WTC11 (cell line): ENCODE measurements at regions not wholly inside any gene's neighbourhood (a gene's known extent, or its start where the extent isn't known, plus 50 kb on each side); places are given as distances from the start of the nearest gene placed in this dataset.

Experiments used
- ATAC-seq: fragments of 200-7000 bp; cut with Tn5 transposase; 2 replicates; pipeline ENCODE4 v1.10.0; 2021; ENCODE audit warnings: mild to moderate bottlenecking, moderate library complexity
- CTCF ChIA-PET: fragments of 300-600 bp; sonication (Branson Sonifier 250); formaldehyde crosslinking; loops from one replicate; lab custom pipeline; 2021; ENCODE audit warnings: antibody characterized with exemption; lab: Charles Lee
- POLR2A ChIA-PET: fragments of 350-600 bp; sonication (Branson Sonifier 250); formaldehyde crosslinking; loops from one replicate; lab custom pipeline; 2021; ENCODE audit warnings: antibody characterized with exemption; lab: Charles Lee
- DNase-seq: peaks from one replicate; pipeline ENCODE4 v3.0.0; 2021; ENCODE audit warnings: low spot score
- H3K27ac Mint-ChIP-seq: 2 replicates; pipeline ENCODE4 v1.8.0; 2021; ENCODE audit warnings: mixed read lengths
- H3K27me3 Mint-ChIP-seq: 2 replicates; pipeline ENCODE4 v1.8.0; 2021; ENCODE audit warnings: low read depth, mild to moderate bottlenecking, moderate library complexity, mixed read lengths
- H3K36me3 Mint-ChIP-seq: 2 replicates; pipeline ENCODE4 v1.8.0; 2021; ENCODE audit warnings: mixed read lengths
- H3K4me1 Mint-ChIP-seq: 2 replicates; pipeline ENCODE4 v1.8.0; 2022; ENCODE audit warnings: mixed read lengths
- H3K4me3 Mint-ChIP-seq: 2 replicates; pipeline ENCODE4 v1.8.0; 2021; ENCODE audit warnings: mild to moderate bottlenecking, moderate library complexity, mixed read lengths
- H3K9me3 Mint-ChIP-seq: 2 replicates; pipeline ENCODE4 v1.8.0; 2021; ENCODE audit warnings: mixed read lengths
- CBFB ChIP-seq: sonication (generic); formaldehyde crosslinking; IDR thresholded peaks from 2 replicates; pipeline ENCODE4 v1.8.1; 2022; ENCODE audit warnings: mild to moderate bottlenecking, low read depth, missing genetic modification reagents
- ESRRA ChIP-seq: sonication (generic); formaldehyde crosslinking; IDR thresholded peaks from 2 replicates; pipeline ENCODE4 v1.8.1; 2022; ENCODE audit warnings: mild to moderate bottlenecking, missing genetic modification reagents, borderline replicate concordance
- FOXJ3 ChIP-seq: sonication (generic); formaldehyde crosslinking; IDR thresholded peaks from 2 replicates; pipeline ENCODE4 v1.9.0; 2021; ENCODE audit warnings: missing genetic modification reagents, mild to moderate bottlenecking, borderline replicate concordance
- NFATC4 ChIP-seq: fragments of 250-450 bp; sonication (Bioruptor Pico); IDR thresholded peaks from 2 replicates; pipeline ENCODE4 v1.9.0; 2021; ENCODE audit warnings: mild to moderate bottlenecking
- NFYB ChIP-seq: sonication (generic); formaldehyde crosslinking; conservative IDR thresholded peaks from 2 replicates; pipeline ENCODE4 v1.8.0; 2022; ENCODE audit warnings: low read depth, missing genetic modification reagents
- NR1H2 ChIP-seq: sonication (generic); formaldehyde crosslinking; IDR thresholded peaks from 2 replicates; pipeline ENCODE4 v1.9.0; 2021; ENCODE audit warnings: mild to moderate bottlenecking, moderate library complexity, missing genetic modification reagents
- SMAD4 ChIP-seq: sonication (generic); formaldehyde crosslinking; IDR thresholded peaks from 2 replicates; pipeline ENCODE4 v1.8.0; 2022; ENCODE audit warnings: mild to moderate bottlenecking, missing genetic modification reagents
- TP53 ChIP-seq: sonication (generic); formaldehyde crosslinking; IDR thresholded peaks from 2 replicates; pipeline ENCODE4 v1.8.1; 2023; ENCODE audit warnings: mild to moderate bottlenecking, missing genetic modification reagents
- ZNF416 ChIP-seq: fragments of 250-450 bp; sonication (Bioruptor Pico); IDR thresholded peaks from 2 replicates; pipeline ENCODE4 v1.9.0; 2021; ENCODE audit warnings: mild to moderate bottlenecking, inconsistent platforms
- ZNF671 ChIP-seq: fragments of 250-450 bp; sonication (Bioruptor Pico); IDR thresholded peaks from 2 replicates; pipeline ENCODE4 v1.8.0; 2021; ENCODE audit warnings: mild to moderate bottlenecking
- TF ChIP-seq, protein P1 (sequence below): fragments of 250-450 bp; sonication (Bioruptor Pico); IDR thresholded peaks from 2 replicates; pipeline ENCODE4 v1.9.0; 2021; ENCODE audit warnings: moderate library complexity, mild to moderate bottlenecking, inconsistent platforms, borderline replicate concordance
- TF ChIP-seq, protein P2 (sequence below): sonication (generic); formaldehyde crosslinking; IDR thresholded peaks from 2 replicates; pipeline ENCODE4 v1.8.0; 2022; ENCODE audit warnings: mild to moderate bottlenecking, missing genetic modification reagents
- TF ChIP-seq, protein P3 (sequence below): fragments of 250-450 bp; sonication (Bioruptor Pico); IDR thresholded peaks from 2 replicates; pipeline ENCODE4 v1.9.0; 2021; ENCODE audit warnings: mild to moderate bottlenecking
- TF ChIP-seq, protein P4 (sequence below): sonication (generic); formaldehyde crosslinking; IDR thresholded peaks from 2 replicates; pipeline ENCODE4 v1.8.0; 2023; ENCODE audit warnings: mild to moderate bottlenecking, missing genetic modification reagents
- TF ChIP-seq, protein P5 (sequence below): sonication (generic); formaldehyde crosslinking; IDR thresholded peaks from 2 replicates; pipeline ENCODE4 v1.8.1; 2022; ENCODE audit warnings: low read depth, mild to moderate bottlenecking, moderate library complexity, missing genetic modification reagents, borderline replicate concordance
- TF ChIP-seq, protein P6 (sequence below): sonication (generic); formaldehyde crosslinking; conservative IDR thresholded peaks from 2 replicates; pipeline ENCODE4 v1.8.1; 2023; ENCODE audit warnings: mild to moderate bottlenecking, low read depth, missing genetic modification reagents, moderate library complexity
- TF ChIP-seq, protein P7 (sequence below): sonication (generic); formaldehyde crosslinking; IDR thresholded peaks from 2 replicates; pipeline ENCODE4 v1.8.0; 2022; ENCODE audit warnings: mild to moderate bottlenecking, missing genetic modification reagents

DNA sequence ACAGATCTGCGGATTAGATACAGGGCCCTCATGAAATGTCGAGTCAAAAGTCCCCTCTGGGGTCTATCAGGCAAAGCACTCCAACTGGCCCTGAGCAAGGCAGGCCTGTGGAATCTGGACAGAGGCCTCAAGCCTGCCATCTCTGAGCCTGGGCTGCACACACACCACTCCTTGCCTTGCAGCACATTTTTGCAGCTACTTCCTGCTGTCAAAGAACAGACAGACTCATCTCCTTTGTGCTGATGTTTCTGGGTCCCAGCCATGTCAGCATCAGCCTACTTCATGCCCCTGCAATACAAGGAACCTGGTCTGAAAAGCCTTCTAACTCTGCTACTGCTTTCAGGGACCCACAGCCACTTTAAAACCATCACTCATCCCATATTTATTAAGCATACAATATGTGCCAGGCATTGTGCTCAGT, 60.6 kb upstream of the IL12A start:
- ChIA-PET CTCF (no interaction called here), POLR2A (no interaction called here)
- DNase-seq (no peak), ATAC-seq (no peak)
- Mint-ChIP-seq H3K4me1 (peaks cover 4% of the 10 kb centered on the region), H3K27ac (no peak overlapping the region), H3K9me3 (peaks cover 18% of the 10 kb centered on the region), H3K4me3 (no peak overlapping the region), H3K36me3 (peaks cover 4% of the 10 kb centered on the region)
- TF ChIP-seq, protein P1, sequence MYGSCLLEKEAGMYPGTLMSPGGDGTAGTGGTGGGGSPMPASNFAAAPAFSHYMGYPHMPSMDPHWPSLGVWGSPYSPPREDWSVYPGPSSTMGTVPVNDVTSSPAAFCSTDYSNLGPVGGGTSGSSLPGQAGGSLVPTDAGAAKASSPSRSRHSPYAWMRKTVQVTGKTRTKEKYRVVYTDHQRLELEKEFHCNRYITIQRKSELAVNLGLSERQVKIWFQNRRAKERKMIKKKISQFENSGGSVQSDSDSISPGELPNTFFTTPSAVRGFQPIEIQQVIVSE (CRISPR knock-in tag) = no peak
- TF ChIP-seq SMAD4 (CRISPR knock-in tag) = no peak
- TF ChIP-seq, all 79 proteins: peak for 0
- H3K27me3 Mint-ChIP-seq = no peaks in the 10 kb centered on the region

DNA sequence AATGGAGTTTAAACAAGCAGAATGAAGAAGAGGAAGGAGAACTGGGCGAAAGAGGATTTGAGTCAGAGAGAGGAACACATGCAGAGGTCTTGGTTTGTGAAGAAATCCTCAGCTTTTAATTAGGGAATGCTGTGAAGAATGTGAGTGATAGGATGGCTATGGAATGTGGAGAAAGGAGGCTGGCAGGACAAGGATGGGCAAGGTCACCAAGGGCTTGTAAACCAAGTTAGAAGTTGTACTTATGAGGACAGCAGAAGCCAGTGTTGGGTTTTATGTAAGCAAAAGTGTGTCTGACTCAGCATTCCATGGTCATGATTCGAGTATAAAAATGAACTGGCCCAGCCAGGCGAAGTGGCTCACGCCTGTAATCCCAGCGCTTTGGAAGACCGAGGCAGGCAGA, 60.0 kb upstream of the IL12A start:
- H3K9me3 Mint-ChIP-seq = peaks cover 24% of the 10 kb centered on the region
- H3K4me1 Mint-ChIP-seq = peaks cover 4% of the 10 kb centered on the region
- TF ChIP-seq FOXJ3 (CRISPR knock-in tag) (no peak), NFYB (CRISPR knock-in tag) (no peak), ZNF416 (CRISPR knock-in tag) (no peak)
- TF ChIP-seq, protein P2, sequence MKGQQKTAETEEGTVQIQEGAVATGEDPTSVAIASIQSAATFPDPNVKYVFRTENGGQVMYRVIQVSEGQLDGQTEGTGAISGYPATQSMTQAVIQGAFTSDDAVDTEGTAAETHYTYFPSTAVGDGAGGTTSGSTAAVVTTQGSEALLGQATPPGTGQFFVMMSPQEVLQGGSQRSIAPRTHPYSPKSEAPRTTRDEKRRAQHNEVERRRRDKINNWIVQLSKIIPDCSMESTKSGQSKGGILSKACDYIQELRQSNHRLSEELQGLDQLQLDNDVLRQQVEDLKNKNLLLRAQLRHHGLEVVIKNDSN (CRISPR knock-in tag) = no peak
- DNase-seq = no peak
- no peak overlapping the region for H3K27ac Mint-ChIP-seq
- CTCF ChIA-PET = interaction anchor here (0.7 to 1.9 kb wide), 7 partner anchors 54 to 424 kb away, joined by 3 to 11 read pairs (median 5); partner anchors contain the start of gene IL12A
- no peak overlapping the region for H3K4me3 Mint-ChIP-seq
- no peak for ATAC-seq
- POLR2A ChIA-PET = no interaction called here
- peaks cover 10% of the 10 kb centered on the region for H3K36me3 Mint-ChIP-seq
- no peaks in the 10 kb centered on the region for H3K27me3 Mint-ChIP-seq

DNA sequence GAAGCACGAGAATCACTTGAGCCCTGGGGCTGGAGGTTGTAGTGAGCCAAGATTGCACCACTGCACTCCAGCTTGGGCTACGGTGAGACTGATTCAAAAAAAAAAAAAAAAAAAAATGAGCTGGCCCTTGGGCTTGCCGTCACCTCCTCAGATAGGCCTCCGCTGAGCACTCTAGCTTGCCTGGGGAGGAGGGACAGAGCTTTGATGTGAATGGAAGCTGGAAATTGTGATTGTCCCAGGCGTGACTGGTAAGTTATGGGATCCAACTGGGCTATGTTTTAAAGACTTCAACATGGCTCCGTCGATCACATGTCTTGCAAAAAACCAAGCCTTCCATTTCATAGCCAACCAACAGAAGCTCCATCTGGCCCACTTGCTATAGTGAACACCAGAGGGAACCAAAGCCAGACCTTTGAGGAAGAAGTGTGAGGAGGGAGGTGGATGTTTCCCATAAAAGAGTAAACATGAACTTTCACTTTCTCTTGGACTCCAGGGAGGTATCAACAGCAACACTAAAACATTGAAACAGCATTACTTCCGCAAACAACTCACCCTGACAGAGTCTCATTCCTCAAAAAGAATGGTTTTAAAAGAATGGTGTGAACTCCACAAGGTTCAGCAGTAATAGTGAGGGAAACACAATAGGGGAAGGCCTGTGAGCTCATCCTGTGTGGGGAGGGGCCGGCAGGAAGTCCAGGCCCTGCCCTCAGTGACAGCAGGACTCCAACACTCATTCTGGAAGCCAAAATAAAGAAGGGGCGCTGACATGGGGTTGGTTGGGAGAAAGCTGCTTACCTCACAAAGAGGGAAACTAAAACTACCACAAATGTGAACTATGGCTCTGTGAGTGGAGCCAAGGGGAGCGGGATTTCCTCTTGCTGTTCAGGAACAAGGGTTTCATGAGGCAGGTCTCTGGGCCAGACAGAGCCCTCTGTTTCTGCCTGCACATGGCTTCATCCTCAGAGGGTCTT, 59.2 kb upstream of the IL12A start:
- Mint-ChIP-seq H3K4me3 (no peak overlapping the region), H3K9me3 (peaks cover 32% of the 10 kb centered on the region), H3K27me3 (peaks cover under 1% of the 10 kb centered on the region; the same call in 1 of the 2 replicates), H3K36me3 (peaks cover 18% of the 10 kb centered on the region), H3K27ac (no peak overlapping the region), H3K4me1 (peaks cover 4% of the 10 kb centered on the region)
- ChIA-PET POLR2A (no interaction called here), CTCF (interaction anchor here (0.7 to 1.9 kb wide), 8 partner anchors 53 to 425 kb away, joined by 3 to 11 read pairs (median 4); partner anchors contain the start of gene IL12A)
- TF ChIP-seq, protein P3, sequence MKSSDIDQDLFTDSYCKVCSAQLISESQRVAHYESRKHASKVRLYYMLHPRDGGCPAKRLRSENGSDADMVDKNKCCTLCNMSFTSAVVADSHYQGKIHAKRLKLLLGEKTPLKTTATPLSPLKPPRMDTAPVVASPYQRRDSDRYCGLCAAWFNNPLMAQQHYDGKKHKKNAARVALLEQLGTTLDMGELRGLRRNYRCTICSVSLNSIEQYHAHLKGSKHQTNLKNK (CRISPR knock-in tag) = no peak
- TF ChIP-seq ESRRA = no peak
- TF ChIP-seq, protein P4, sequence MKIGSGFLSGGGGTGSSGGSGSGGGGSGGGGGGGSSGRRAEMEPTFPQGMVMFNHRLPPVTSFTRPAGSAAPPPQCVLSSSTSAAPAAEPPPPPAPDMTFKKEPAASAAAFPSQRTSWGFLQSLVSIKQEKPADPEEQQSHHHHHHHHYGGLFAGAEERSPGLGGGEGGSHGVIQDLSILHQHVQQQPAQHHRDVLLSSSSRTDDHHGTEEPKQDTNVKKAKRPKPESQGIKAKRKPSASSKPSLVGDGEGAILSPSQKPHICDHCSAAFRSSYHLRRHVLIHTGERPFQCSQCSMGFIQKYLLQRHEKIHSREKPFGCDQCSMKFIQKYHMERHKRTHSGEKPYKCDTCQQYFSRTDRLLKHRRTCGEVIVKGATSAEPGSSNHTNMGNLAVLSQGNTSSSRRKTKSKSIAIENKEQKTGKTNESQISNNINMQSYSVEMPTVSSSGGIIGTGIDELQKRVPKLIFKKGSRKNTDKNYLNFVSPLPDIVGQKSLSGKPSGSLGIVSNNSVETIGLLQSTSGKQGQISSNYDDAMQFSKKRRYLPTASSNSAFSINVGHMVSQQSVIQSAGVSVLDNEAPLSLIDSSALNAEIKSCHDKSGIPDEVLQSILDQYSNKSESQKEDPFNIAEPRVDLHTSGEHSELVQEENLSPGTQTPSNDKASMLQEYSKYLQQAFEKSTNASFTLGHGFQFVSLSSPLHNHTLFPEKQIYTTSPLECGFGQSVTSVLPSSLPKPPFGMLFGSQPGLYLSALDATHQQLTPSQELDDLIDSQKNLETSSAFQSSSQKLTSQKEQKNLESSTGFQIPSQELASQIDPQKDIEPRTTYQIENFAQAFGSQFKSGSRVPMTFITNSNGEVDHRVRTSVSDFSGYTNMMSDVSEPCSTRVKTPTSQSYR = no peak
- TF ChIP-seq, protein P1 (CRISPR knock-in tag) = no peak
- TF ChIP-seq ZNF671 (CRISPR knock-in tag) = no peak
- TF ChIP-seq, protein P5, sequence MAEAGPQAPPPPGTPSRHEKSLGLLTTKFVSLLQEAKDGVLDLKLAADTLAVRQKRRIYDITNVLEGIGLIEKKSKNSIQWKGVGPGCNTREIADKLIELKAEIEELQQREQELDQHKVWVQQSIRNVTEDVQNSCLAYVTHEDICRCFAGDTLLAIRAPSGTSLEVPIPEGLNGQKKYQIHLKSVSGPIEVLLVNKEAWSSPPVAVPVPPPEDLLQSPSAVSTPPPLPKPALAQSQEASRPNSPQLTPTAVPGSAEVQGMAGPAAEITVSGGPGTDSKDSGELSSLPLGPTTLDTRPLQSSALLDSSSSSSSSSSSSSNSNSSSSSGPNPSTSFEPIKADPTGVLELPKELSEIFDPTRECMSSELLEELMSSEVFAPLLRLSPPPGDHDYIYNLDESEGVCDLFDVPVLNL (CRISPR knock-in tag) = no peak
- no peak for TF ChIP-seq NR1H2
- TF ChIP-seq, protein P6, sequence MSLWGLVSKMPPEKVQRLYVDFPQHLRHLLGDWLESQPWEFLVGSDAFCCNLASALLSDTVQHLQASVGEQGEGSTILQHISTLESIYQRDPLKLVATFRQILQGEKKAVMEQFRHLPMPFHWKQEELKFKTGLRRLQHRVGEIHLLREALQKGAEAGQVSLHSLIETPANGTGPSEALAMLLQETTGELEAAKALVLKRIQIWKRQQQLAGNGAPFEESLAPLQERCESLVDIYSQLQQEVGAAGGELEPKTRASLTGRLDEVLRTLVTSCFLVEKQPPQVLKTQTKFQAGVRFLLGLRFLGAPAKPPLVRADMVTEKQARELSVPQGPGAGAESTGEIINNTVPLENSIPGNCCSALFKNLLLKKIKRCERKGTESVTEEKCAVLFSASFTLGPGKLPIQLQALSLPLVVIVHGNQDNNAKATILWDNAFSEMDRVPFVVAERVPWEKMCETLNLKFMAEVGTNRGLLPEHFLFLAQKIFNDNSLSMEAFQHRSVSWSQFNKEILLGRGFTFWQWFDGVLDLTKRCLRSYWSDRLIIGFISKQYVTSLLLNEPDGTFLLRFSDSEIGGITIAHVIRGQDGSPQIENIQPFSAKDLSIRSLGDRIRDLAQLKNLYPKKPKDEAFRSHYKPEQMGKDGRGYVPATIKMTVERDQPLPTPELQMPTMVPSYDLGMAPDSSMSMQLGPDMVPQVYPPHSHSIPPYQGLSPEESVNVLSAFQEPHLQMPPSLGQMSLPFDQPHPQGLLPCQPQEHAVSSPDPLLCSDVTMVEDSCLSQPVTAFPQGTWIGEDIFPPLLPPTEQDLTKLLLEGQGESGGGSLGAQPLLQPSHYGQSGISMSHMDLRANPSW = no peak
- TF ChIP-seq, protein P7, sequence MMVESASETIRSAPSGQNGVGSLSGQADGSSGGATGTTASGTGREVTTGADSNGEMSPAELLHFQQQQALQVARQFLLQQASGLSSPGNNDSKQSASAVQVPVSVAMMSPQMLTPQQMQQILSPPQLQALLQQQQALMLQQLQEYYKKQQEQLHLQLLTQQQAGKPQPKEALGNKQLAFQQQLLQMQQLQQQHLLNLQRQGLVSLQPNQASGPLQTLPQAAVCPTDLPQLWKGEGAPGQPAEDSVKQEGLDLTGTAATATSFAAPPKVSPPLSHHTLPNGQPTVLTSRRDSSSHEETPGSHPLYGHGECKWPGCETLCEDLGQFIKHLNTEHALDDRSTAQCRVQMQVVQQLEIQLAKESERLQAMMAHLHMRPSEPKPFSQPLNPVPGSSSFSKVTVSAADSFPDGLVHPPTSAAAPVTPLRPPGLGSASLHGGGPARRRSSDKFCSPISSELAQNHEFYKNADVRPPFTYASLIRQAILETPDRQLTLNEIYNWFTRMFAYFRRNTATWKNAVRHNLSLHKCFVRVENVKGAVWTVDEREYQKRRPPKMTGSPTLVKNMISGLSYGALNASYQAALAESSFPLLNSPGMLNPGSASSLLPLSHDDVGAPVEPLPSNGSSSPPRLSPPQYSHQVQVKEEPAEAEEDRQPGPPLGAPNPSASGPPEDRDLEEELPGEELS (CRISPR knock-in tag) = no peak
- TF ChIP-seq TP53 (CRISPR knock-in tag) = no peak
- TF ChIP-seq NFATC4 (CRISPR knock-in tag) = no peak
- TF ChIP-seq CBFB (CRISPR knock-in tag) = no peak
- no peak for DNase-seq
- ATAC-seq = peak; percentile 81
